NT2/D1 (cell line): ENCODE measurements at regions not wholly inside any gene's neighbourhood (a gene's known extent, or its start where the extent isn't known, plus 50 kb on each side); places are given as distances from the start of the nearest gene placed in this dataset.
"Not testable (repeated sequence)": the region's sequence is repeated elsewhere in the genome, so short reads cannot be mapped to it uniquely, and the experiment has no call there.

Experiments used
- YY1 ChIP-seq: IDR thresholded peaks from 2 replicates; pipeline ENCODE4 v1.6.1; 2011; ENCODE audit not compliant: insufficient read length, insufficient read depth
- ZNF274 ChIP-seq: IDR thresholded peaks from 2 replicates; pipeline ENCODE4 v1.6.1; 2011; ENCODE audit warnings: mild to moderate bottlenecking, low read depth, low read length

DNA sequence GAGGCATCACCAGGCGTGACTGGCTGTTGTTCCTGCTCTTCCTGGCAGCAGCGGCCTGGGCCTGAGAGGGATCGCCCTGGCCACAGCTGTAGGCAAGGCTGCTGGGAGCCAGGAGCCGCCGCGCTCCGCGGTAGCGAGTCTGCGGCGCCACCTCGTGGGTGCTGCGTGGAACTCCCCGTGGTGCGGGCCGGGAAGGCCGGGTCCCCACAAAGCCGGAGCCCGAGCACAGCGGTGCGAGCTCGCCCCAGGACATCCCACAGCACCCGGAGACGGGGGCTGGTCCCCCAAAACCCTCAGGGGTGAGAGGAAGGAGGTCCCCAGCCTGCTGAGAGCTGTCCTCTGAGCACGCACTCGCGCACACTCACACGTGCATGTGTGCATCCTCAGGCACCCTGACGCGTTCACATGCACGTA, 320.0 kb upstream of the PLGLB1 start:
- TF ChIP-seq ZNF274, YY1: not testable (repeated sequence)
